GM19043 (cell line): ENCODE measurements at regions not wholly inside any gene's neighbourhood (a gene's known extent, or its start where the extent isn't known, plus 50 kb on each side); places are given as distances from the start of the nearest gene placed in this dataset.
"Not testable (repeated sequence)": the region's sequence is repeated elsewhere in the genome, so short reads cannot be mapped to it uniquely, and the experiment has no call there.

Experiments
- ATAC-seq: cut with Tn5 transposase; IDR thresholded peaks from one replicate; pipeline ENCODE4 v1.9.1; 2021; ENCODE audit warnings: low read depth; ENCODE audit not compliant: unreplicated experiment

DNA sequence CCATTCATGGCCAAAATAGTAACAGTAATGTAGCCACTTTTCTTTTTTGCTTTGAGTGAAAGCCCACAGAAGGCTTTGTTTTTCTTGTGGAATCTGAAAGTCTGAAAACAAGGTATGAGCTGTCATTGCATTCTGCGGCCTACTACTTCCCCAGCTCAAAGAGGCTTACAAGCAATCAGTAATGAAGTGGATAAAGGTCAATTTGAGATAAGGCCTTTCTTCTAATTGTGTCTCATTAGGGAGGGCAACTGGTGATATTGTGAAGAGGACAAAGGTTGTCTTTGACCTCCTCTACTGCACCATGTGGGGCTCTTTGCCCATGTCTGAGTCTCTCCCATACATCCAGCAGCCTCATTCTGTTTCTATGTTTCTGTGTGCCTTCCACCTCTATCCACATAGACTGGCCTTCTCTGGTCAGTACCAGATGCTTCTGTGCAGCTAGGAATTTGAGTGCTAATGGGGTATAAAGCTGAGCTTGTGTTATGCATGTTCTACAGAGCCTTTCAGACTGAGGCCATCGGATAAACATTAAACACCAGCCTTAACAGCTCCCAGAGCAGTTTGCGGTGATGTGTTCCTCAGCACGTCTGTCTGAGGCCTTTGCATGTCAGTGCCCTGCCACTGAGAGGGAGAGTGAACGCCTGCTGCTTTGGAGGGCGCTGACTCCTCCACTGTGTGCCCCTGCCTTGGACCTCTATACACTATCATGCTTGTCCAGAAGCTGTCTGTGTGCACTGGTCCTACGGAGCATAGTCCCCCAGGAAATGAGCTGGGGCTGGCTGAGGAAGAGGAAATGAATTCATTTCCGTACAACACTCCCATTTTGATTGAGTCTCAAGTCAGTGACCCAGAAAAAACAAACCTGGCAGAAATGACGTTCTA, 80.2 kb downstream of the SH2D1A start:
- no peak for ATAC-seq

DNA sequence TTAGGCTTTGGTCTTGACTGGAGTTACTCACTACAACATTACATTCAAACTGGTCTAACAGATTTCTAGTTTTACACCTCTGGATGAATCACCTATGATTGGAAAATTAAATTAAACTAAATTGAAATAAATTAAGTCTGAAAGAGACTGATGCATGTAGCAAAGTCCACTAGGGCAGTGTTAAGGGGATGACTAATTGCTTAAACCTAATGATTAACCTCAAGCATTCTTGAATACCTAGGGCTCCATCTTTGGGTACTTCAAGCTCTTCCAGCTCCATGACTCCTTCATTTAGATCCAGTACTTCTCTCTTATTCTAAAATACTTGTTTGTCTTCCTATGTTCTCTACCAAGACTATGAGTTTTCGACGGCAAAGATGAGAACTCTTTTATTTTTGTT, 86.8 kb downstream of the SH2D1A start:
- no peak for ATAC-seq

- ATAC-seq, result no peak
These were observed 89.3 kb downstream of the SH2D1A start for GRCh38 chrX:124435616-124436015.

- no peak for ATAC-seq
These were observed 94.3 kb downstream of the SH2D1A start for GRCh38 chrX:124440695-124441094.

- ATAC-seq, result no peak
These were observed 95.7 kb downstream of the SH2D1A start for GRCh38 chrX:124441971-124442590.

GRCh38 chrX:124455966-124456365, 109.6 kb downstream of the SH2D1A start:
- ATAC-seq, result no peak

GRCh38 chrX:124459851-124460250, 113.5 kb downstream of the SH2D1A start:
- not testable (repeated sequence) for ATAC-seq

GRCh38 chrX:124462931-124463330, 116.6 kb downstream of the SH2D1A start:
- ATAC-seq, result no peak

DNA sequence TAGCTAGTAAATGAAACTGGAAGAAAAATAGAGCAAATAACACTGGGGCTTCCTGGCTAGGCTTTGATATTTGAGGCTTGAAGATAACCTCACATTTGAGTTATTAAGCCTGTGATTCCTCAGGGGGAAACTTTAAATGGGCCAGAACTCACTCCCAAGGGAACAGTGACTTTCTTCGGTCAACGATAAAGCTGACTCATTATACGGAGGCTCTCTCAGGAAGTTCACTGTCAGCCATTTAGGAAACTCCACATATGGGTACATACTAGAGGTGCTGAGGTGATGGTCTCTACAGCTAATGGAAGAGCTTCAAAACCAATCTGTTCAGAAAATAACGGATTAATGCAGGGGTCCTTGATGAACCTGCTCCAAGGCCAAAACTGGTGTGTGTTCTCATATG, 120.8 kb downstream of the SH2D1A start:
- ATAC-seq, result no peak

DNA sequence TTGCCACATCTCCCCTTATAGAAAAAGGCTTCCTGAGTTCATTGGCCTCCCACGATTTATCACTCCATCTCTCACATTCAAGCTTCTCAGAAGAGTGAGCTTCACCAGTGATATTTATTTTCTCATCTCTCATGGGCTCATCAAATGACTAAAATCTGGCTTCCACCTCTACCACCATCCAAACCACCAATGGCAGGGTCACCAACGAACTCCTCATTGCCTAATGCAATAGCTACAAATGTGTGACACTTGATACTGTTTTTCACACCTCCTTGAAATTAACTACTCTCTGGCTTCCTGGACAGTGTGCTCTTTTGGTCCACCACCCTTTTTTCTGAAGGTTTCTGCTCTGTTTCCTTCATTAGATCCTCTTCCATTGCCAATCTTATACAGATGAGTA, 129.0 kb downstream of the SH2D1A start:
- ATAC-seq, result no peak

GRCh38 chrX:124476562-124476961, 130.2 kb downstream of the SH2D1A start:
- ATAC-seq, result peak; percentile 78

- ATAC-seq, result no peak
These were observed 131.7 kb downstream of the SH2D1A start for GRCh38 chrX:124478046-124478445.

DNA sequence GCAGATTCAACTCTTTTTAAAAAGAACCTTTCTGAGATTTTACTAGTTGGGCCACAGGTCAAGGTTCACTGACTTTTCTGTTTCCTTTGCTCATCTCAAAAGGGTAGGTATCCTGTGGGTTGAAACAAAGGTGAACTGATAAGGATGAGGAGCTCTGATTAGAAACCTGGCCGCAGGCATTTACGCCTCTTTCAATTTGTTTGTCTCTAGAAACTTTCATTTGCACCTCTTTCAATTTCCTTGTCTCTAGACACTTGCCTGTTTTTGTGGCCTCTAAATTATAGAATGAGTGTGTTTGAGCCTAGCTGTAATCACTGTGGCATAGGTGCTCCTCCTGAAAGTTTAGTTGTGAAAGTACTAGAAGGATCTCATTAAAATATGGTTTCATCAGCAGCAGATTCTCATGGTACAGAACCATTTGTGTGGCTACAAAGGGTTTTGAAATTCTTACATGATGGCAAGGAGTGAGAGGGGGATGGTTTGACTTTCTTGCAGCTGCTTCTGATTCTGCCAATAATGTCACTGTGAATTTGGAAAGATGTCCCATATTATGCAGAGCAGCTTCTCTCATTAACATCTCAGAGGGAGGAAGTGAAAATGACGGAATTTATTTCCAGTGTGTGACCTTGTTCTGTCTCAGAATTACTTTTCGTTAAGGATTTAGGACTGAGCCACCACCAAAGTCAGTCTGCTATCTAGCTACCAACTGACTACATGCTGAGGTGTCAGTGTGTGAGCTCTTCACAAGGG, 142.2 kb downstream of the SH2D1A start:
- ATAC-seq, result peak; percentile 74

DNA sequence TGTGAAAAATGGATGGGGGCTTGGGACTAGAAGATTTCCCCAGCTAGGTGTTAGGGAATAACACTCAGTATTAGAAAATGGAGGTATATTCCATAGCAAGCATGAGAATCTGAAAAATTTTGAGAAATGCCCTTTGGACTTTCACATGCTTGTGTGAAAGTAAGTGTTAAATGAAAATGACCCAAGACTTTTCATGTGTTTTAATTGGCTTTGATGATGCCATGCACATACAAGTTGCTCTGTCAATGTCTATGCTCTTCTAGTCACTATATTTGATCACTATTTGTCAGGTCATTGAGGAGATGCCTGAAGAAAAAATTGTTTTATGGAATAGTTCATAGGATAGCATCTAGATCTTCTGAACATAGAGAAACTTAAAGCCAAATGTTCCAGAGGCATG, 147.6 kb downstream of the SH2D1A start:
- ATAC-seq, result no peak

- ATAC-seq, result no peak
These were observed 151.0 kb downstream of the SH2D1A start for GRCh38 chrX:124497386-124497785.

- no peak for ATAC-seq
These were observed 155.2 kb downstream of the SH2D1A start for GRCh38 chrX:124501586-124501985.

DNA sequence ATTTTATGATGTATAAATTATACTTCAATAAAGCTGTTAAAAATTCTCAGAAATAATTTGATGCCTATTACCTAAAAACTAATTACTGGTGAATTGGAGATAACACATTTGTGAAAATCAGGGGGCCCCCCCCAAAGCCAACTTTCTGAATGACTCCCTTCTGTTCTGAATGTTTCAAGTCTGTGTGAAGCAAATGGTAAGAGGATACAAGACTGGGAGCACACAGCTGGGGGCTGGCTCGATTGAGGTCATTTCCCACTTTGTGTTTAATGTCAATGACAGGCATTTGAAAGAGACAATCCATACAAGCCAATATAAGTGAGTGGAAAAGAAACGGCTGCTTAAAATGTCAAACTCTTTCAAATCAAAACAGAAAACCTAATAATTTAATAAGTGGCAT, 155.8 kb downstream of the SH2D1A start:
- no peak for ATAC-seq

- ATAC-seq, result no peak
These were observed 156.2 kb downstream of the SH2D1A start for GRCh38 chrX:124502599-124502998.

- peak; percentile 87 for ATAC-seq
These were observed 158.0 kb downstream of the SH2D1A start for GRCh38 chrX:124504111-124504983.

GRCh38 chrX:124506066-124506465, 159.7 kb downstream of the SH2D1A start:
- no peak for ATAC-seq
